AG10803 (cell line): ENCODE measurements at regions not wholly inside any gene's neighbourhood (a gene's known extent, or its start where the extent isn't known, plus 50 kb on each side); places are given as distances from the start of the nearest gene placed in this dataset.

Experiments used
- DNase-seq: peaks from one replicate; pipeline ENCODE4 v3.0.0; 2010; ENCODE audit warnings: low read depth
- H3K4me3 ChIP-seq: 2 replicates; pipeline ENCODE4 v1.5.1; 2011; ENCODE audit warnings: mild to moderate bottlenecking, low read length, control low read depth
- TF ChIP-seq, protein P1 (sequence below): conservative IDR thresholded peaks from 2 replicates; pipeline ENCODE4 v1.5.1; 2011; ENCODE audit warnings: mild to moderate bottlenecking, low read length, control low read depth, inconsistent platforms

DNA sequence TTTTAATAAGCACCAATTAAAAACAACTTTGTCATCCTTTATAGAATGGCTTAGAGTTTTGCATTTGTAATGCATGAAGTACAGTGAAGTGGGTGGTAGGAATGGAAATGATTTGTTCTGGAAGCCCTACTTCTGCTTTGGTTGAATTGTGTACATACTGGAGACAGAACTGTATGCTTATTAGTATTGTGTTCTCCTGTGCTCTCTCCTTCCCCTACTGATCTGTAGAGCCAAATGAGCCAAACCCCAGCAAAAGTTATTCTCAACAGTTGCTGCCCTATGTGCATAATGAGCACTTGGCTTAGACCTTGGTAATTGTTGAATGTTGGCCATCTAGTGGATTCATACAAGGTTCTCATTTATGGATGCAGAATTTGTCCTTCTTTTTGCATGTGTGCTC, 916.1 kb downstream of the GALC start:
- TF ChIP-seq, protein P1, sequence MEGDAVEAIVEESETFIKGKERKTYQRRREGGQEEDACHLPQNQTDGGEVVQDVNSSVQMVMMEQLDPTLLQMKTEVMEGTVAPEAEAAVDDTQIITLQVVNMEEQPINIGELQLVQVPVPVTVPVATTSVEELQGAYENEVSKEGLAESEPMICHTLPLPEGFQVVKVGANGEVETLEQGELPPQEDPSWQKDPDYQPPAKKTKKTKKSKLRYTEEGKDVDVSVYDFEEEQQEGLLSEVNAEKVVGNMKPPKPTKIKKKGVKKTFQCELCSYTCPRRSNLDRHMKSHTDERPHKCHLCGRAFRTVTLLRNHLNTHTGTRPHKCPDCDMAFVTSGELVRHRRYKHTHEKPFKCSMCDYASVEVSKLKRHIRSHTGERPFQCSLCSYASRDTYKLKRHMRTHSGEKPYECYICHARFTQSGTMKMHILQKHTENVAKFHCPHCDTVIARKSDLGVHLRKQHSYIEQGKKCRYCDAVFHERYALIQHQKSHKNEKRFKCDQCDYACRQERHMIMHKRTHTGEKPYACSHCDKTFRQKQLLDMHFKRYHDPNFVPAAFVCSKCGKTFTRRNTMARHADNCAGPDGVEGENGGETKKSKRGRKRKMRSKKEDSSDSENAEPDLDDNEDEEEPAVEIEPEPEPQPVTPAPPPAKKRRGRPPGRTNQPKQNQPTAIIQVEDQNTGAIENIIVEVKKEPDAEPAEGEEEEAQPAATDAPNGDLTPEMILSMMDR: no peak
- no peak for DNase-seq
- H3K4me3 ChIP-seq: no peak overlapping the region

DNA sequence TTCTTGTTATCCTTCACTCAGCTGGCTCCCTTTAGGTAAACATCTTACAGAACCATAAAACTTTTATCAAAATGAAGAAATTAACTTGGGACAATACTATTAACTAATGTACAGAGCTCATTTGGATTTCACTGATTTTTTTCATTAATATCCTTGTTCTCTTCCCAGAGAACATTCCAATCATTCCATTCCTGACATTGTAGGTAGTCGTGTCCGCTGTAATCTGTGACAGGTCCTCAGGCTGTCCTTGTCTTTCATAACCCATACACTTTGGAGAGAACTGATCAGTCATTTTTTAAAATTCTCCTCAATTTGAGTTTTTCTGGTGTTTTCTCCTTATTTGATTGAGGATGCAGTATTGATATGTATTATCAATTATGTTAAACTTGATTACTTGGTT, 916.8 kb downstream of the GALC start:
- H3K4me3 ChIP-seq: no peak overlapping the region
- DNase-seq: no peak
- TF ChIP-seq, protein P1: no peak

DNA sequence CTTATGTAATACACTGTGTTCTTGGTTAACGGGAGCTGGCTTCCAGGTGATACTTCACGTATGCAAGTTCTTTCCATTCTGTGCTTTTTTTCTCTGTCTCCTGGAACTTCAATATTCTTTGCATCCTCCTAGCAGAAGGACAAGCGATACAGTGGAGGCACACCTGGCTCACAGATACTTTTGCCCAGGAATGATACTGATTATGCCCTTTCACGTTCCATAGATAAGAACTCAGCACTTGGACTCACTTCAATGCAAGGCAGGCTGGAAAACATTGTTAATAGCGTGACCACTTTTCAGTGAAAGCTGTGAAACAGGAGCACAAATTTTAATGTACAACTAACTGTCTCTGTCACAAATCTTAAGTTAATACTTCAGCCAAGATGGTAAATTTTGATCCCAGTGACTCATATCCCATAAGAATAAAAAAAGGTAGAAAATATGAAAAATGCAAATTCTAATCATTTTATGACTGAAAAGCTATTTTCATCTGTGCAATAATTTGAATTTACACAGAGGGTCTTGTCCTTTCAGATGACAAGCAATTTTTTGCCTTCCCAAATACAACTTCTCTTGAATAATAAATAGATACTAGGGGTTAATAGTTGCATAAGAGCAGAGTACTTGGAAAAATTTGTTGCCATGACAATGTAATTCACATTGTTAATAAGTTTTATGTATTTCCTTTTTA, 919.0 kb downstream of the GALC start:
- no peak for DNase-seq
- no peak overlapping the region for H3K4me3 ChIP-seq
- TF ChIP-seq, protein P1: no peak

DNA sequence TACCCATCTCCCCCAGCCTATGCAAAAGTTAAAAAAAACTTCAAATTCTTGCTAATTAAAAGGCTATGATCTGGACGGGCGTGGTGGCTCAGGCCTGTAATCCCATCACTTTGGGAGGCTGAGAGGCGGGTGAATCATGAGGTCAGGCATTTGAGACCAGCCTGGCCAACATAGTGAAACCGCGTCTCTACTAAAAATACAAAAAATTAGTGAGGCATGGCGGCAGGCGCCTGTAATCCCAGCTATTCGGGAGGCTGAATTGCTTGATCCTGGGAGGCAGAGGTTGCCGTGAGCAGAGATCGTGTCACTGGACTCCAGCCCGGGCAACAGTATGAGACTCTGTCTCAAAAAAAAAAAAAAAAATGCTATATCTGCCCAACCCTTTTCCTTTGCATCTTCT, 925.4 kb downstream of the GALC start:
- no peak overlapping the region for H3K4me3 ChIP-seq
- TF ChIP-seq, protein P1: no peak
- DNase-seq: no peak

DNA sequence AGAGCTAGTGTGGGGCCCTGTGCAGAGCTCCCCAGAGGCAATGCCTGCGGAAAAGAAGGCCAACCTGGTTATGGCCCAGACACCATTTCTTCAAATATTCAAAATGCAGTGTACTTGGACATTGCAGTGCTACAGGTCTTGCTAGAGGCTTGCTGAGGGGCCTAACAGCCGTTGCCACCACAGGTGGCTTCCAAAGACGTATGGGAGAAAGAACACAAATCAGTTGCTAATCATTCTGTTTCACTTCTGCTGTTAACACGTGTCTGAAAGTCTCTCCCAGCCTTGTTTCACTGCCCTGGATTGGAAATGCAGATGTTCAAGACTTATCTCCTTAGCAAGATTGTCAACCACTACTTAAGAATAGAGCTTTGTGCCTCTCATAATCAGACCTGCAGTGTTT, 925.9 kb downstream of the GALC start:
- no peak for DNase-seq
- TF ChIP-seq, protein P1: no peak
- no peak overlapping the region for H3K4me3 ChIP-seq

DNA sequence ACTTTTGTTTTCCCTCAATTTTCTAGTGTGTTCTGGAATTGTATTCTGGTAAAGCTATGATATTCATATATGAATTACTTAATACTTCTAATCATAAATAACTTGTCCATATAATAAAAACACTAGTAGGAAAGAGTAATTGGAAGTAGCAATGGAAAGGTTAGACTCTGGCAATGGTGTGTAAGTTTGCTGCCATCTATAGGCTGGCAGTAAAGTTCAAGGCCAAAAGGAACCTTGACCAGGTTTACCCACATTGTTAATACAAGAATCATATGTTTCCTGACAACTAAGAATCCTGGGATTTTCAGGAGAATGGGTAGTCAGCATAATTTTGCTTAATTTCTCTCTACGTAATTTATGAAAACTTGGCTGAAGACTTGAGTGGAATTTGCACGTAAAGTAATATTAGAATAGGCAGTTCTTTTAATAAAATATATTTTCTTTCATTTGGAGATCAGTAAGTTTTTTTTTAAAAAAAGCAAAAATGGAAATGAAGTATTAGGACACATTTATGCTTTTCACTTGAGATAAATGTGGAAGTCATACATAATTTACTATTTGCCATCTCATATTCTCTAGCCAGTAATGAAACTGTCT, 926.7 kb downstream of the GALC start:
- DNase-seq: peak; percentile 2
- TF ChIP-seq, protein P1: peak; percentile 36
- no peak overlapping the region for H3K4me3 ChIP-seq

DNA sequence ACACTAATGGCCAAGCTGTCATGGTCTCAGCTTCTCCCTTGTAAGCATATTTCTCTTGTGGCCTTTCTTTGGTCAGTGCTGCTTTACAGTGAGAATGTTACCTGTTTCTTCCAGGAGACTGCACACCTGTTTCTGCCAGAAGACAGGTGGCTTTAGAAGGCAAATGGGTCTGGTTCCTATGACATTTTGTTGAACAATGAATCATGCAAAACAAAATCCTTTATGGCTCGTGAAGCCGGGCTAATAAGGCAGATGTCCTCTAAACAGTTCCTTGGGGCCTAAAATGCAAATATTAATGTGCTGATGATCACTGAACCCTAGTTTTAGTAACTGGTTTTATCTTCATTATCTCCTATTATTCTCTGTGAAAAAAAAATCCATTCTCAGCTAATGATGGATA, 927.6 kb downstream of the GALC start:
- no peak for DNase-seq
- TF ChIP-seq, protein P1: no peak

More for the DNA sequence above, 927.6 kb downstream of the GALC start:
- H3K4me3 ChIP-seq: no peak overlapping the region
